ENCODE measurements at regions not wholly inside any gene's neighbourhood (a gene's known extent, or its start where the extent isn't known, plus 50 kb on each side); places are given as distances from the start of the nearest gene placed in this dataset.

- TF ChIP-seq CTCF (conservative IDR thresholded peaks at IDR 0.05; ENCODE audit: low read length) (no peak), EZH2phosphoT487 (IDR thresholded peaks at IDR 0.05; ENCODE audit: borderline replicate concordance, low read depth, low read length) (no peak)
Measured at GRCh38 chr16:22632606-22633005, 121.9 kb downstream of the NPIPB5 start.

All from OCI-LY7 (cell line).